VCaP (cell line): ENCODE measurements at regions not wholly inside any gene's neighbourhood (a gene's known extent, or its start where the extent isn't known, plus 50 kb on each side); places are given as distances from the start of the nearest gene placed in this dataset.

Experiments used
- H3K27ac ChIP-seq: fragments of 450-650 bp; 2 replicates; pipeline ENCODE4 v1.5.1; 2017
- TF ChIP-seq, protein P1 (sequence below): fragments of 450-650 bp; conservative IDR thresholded peaks from 2 replicates; pipeline ENCODE4 v1.5.1; 2017; ENCODE audit warnings: mild to moderate bottlenecking, moderate library complexity

DNA sequence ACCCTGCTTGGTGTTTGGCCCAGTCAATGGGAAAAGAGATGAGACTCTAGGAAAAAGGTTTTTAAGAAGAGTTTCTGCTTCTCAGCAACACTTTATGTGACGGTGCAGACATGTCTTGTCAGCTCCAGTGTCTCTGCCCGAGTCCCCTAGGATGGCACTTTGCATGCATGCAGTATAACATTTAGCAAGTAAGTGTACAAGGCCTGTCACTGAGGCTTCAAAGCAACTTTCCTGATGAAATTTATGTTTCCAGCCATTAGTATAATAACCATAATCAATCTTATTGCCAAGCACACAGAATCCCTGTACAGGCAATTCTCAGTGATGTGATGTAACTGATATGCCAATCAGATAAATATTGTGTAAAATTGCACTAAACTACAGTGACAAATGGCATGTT, 248.1 kb upstream of the PLET1 start:
- TF ChIP-seq, protein P1, sequence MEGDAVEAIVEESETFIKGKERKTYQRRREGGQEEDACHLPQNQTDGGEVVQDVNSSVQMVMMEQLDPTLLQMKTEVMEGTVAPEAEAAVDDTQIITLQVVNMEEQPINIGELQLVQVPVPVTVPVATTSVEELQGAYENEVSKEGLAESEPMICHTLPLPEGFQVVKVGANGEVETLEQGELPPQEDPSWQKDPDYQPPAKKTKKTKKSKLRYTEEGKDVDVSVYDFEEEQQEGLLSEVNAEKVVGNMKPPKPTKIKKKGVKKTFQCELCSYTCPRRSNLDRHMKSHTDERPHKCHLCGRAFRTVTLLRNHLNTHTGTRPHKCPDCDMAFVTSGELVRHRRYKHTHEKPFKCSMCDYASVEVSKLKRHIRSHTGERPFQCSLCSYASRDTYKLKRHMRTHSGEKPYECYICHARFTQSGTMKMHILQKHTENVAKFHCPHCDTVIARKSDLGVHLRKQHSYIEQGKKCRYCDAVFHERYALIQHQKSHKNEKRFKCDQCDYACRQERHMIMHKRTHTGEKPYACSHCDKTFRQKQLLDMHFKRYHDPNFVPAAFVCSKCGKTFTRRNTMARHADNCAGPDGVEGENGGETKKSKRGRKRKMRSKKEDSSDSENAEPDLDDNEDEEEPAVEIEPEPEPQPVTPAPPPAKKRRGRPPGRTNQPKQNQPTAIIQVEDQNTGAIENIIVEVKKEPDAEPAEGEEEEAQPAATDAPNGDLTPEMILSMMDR, result no peak
- H3K27ac ChIP-seq, result no peak overlapping the region

GRCh38 chr11:112509300-112509699, 248.6 kb upstream of the PLET1 start:
- TF ChIP-seq, protein P1, result no peak
- no peak overlapping the region for H3K27ac ChIP-seq

- no peak overlapping the region for H3K27ac ChIP-seq
- TF ChIP-seq, protein P1, result no peak
Observed at GRCh38 chr11:112511271-112511670, 250.6 kb upstream of the PLET1 start.

GRCh38 chr11:112511911-112512310, 251.3 kb upstream of the PLET1 start:
- TF ChIP-seq, protein P1, result no peak
- no peak overlapping the region for H3K27ac ChIP-seq

DNA sequence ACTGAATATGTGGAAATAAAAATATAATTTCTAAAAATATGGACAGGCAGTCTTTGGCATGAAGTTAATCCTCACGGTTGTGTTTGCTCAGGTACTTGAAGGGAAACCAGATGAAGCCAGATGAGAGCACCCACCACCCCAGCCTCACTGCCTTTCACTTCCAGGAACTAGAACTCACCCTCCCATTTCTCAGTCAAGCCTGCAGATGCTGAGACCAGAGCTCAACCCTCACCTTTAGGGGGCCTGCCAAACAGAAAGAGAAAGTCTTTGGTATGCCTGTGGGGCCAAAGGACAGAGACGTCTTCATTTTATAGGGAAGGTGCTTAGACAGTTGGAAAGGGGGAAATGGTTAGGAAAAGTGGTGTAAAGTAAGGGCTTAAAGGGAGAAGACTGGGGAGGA, 252.8 kb upstream of the PLET1 start:
- TF ChIP-seq, protein P1, result no peak
- no peak overlapping the region for H3K27ac ChIP-seq

GRCh38 chr11:112514011-112514740, 253.5 kb upstream of the PLET1 start:
- H3K27ac ChIP-seq, result no peak overlapping the region
- TF ChIP-seq, protein P1, result no peak

- H3K27ac ChIP-seq, result no peak overlapping the region
- TF ChIP-seq, protein P1, result no peak
Observed at GRCh38 chr11:112516261-112516660, 255.6 kb upstream of the PLET1 start.
